ENCODE measurements at regions not wholly inside any gene's neighbourhood (a gene's known extent, or its start where the extent isn't known, plus 50 kb on each side); places are given as distances from the start of the nearest gene placed in this dataset.

DNA sequence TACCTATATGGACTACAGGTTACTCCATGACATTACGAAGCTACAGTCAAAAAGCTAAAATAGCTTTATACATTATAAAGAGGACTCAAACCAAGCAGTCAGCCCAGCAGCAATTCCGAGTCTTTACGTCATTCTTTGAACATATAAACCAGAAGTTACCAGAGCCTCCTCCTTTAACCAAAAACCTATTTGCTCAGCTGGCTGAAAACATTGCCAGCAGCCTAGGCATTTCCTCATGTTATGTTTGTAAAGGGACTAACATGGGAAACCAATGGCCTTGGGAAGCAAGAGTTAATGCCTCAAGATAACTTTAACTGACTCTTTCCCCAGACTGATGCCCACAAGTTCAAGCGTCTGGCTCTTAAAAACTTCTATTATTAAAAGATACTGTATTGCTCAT is 104.1 kb upstream of the ZNF492 start:
- TF ChIP-seq EZH2 (IDR thresholded peaks at IDR 0.05; ENCODE audit: borderline replicate concordance, low read depth, low read length, severe bottlenecking) (no peak), CTCF (IDR thresholded peaks at IDR 0.05; ENCODE audit: borderline replicate concordance, extremely low read depth, low read length, poor library complexity, severe bottlenecking) (no peak)
